ENCODE measurements at regions not wholly inside any gene's neighbourhood (a gene's known extent, or its start where the extent isn't known, plus 50 kb on each side); places are given as distances from the start of the nearest gene placed in this dataset.
"Not testable (repeated sequence)": the region's sequence is repeated elsewhere in the genome, so short reads cannot be mapped to it uniquely, and the experiment has no call there.

DNA sequence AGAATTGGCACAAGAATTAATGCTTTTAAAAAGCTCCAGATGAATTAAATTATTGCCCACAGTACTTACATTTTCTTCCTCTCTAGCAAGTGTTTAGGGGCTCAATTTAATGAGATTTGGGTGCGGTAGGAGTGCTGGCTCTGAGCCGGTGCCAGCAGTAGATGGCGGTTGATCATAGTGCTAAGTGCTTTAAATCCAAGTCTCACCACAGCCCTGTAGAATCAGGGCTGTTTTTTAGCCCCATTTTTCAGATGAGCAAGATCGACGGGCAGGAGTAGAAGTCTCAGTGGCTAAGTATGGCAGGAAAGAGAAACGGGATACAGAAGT is 136.9 kb upstream of the SALL4 start:
- no peak for DNase-seq
- in situ Hi-C loops (cut with MboI; ENCODE audit: low pct_unique_long_range_greater_than_20kb, low sequenced_read_pairs), result no loop called here

DNA sequence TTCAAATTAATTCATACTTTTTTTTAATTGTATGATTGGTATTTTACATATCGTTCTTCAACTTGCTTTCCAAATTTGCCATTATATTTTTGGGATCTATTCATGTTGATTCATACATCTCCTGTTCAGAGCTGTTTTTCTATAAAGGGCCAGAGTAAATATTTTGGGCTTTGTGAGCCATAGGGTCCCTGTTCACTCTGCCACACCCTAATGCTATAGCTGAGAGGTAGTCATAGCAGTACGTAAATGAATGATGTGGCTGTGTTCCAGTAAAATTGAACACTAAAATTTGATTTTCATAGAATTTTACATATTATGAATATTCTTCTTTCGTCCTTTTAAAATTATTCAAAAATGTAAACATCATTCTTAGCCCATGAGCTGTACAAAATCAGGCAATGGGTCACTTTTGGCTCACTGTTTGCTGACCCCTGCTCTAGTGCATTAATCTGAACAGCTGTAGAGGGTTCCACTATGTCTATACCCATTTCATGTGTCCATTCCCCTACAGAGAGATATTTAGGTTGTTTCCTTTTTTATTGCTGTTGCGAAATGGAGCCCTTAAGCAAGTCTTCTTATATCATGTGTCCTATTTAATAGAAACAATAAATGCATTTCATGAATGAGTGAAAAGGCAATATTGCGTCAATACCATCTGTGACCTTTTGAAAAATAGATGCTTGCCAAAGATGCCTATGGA is 136.4 kb upstream of the SALL4 start:
- DNase-seq, result no peak
- in situ Hi-C loops (cut with MboI; ENCODE audit: low pct_unique_long_range_greater_than_20kb, low sequenced_read_pairs), result no loop called here

DNA sequence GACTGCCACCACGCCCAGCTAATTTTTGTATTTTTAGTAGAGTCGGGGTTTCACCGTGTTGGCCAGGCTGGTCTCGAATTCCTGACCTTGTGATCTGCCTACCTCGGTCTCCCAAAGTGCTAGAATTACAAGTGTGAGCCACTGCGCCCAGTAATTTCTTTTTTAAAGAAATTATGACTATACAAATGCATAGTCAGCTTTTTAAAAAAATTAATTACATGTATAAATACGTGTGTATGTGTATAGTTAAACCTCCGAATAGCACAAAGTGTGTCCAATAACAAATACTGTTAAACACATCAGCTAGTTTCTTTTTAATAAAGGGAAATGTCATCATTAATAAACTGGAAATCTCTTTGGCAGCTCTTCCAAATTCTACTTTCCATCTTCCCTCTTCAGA is 135.5 kb upstream of the SALL4 start:
- in situ Hi-C loops (cut with MboI; ENCODE audit: low pct_unique_long_range_greater_than_20kb, low sequenced_read_pairs), result no loop called here
- DNase-seq, result no peak

DNA sequence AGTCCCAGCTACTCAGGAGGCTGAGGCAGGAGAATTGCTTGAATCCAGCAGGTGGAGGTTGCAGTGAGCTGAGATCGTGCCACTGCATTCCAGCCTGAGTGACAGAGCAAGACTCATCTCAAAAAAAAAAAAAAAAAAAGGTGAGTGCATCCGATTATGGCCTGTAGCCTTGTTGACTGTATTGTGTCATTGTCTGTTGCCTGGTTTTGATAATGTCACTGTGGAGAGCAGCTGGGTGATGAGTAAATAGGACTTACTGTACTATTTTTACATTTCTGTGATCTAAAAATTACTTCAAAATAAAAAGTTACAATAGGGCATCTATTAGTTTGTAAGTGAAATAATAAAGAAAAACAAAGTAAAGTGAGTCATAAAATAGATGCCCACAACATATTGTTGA is 134.1 kb upstream of the SALL4 start:
- in situ Hi-C loops (cut with MboI; ENCODE audit: low pct_unique_long_range_greater_than_20kb, low sequenced_read_pairs), result no loop called here
- no peak for DNase-seq

DNA sequence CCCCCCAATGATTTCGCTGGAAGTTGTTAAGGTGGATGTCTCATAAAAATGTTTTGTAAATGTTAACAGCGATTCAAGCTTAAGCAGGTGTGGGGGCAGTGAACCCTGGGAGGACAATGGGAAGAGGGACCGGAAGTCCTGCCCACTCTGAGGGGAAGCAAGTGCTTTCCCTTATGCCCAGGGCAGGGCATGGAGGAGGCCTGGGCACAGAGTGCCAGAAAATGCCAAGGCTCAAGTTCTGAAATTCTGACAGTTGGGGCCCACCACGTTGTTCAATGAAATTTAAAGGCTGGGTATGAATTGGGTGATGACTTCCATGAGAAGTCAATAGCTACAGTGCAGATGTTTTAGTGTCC is 132.7 kb upstream of the SALL4 start:
- in situ Hi-C loops (cut with MboI; ENCODE audit: low pct_unique_long_range_greater_than_20kb, low sequenced_read_pairs), result no loop called here

DNA sequence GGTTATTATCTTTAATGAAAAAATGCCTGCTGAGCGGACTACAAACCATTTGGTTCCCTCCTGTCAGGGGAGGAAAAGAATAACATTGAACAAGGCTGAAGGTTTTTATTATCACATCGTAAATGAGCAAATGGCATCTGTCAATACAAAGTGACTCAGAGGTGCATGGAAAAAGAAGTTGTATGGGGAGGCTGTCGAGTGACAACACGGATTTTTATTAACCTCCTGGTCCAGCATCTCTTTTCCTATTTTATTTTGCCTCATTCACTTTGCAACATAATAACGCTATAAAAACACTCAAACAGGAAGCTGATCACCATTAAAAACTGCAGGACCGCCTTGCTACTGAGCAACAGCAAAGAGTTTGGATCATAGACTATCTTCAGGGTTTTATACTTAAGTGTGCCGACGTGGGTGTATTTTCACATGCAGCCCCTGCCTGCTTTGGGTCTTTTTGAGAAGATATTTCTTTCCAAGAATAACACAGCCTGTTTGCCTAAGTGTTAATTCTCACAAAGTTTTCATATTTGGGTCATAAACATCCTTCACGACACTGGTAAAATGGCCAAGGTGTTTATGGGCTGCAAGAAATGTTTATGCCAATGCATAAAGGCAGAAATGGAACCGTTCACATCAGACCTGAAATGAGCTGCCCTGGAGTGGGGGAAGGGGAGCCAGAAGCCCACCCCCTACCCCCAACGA is 132.1 kb upstream of the SALL4 start:
- in situ Hi-C loops (cut with MboI; ENCODE audit: low pct_unique_long_range_greater_than_20kb, low sequenced_read_pairs), result no loop called here
- no peak for DNase-seq

More for the DNA sequence above, 132.7 kb upstream of the SALL4 start:
- DNase-seq, result no peak

DNA sequence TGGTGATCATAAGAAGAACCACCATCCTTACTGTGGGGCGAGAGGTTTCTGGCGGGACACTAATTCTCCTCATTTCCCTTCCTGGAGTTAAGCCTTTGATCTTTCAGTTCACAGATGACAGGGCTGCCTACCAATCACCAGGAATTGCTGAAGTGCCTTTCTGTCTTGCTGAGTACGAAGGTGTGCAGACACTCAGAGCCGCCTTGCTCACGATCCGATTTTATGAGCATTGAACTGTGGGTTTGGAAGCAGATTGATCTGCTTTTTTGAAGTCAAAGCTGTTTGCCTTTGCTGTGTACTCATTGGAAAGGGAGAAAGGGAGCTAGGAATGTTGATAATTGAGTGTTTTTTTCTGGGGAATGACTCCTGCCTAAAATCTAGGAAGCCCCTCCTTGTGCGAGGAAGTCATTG is 129.1 kb upstream of the SALL4 start:
- DNase-seq, result no peak
- in situ Hi-C loops (cut with MboI; ENCODE audit: low pct_unique_long_range_greater_than_20kb, low sequenced_read_pairs), result no loop called here

DNA sequence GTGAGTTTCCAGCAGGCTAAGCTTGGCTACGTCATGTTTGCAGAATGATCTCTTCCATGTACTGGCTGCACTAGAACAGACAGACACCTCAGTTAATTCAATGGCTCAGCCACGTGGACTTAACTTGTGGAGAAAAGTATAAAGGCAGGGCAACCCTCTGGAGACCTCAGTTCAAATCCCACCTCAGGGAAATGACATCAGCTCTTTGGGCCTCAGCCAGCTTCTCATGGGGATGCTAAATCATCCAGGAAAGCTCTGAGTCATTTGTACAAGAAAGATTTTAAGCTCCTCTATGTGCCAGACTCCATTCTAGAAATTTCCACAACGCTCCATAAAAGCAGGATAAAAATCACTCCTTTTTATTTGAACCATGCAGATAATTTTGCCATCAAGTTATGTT is 128.5 kb upstream of the SALL4 start:
- in situ Hi-C loops (cut with MboI; ENCODE audit: low pct_unique_long_range_greater_than_20kb, low sequenced_read_pairs), result no loop called here
- no peak for DNase-seq

DNA sequence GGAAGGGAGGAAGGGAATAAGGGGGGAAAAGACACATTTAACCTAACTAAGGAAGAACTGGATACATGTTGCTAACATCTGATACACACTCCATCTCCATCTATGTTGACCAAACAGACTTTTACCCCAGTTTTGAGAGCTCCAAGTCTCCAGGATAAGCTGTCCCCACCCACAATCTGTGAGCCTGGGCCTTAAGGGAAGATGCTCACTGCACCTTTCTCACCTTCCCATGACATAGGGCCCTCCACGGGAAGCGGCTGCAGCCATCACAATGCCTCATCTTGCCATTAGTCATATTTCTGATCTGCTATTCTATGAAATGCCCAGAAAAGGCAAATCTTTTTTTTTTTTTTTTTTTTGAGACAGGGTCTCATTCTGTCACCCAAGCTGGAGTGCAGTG is 126.6 kb upstream of the SALL4 start:
- in situ Hi-C loops (cut with MboI; ENCODE audit: low pct_unique_long_range_greater_than_20kb, low sequenced_read_pairs), result no loop called here
- no peak for DNase-seq

DNA sequence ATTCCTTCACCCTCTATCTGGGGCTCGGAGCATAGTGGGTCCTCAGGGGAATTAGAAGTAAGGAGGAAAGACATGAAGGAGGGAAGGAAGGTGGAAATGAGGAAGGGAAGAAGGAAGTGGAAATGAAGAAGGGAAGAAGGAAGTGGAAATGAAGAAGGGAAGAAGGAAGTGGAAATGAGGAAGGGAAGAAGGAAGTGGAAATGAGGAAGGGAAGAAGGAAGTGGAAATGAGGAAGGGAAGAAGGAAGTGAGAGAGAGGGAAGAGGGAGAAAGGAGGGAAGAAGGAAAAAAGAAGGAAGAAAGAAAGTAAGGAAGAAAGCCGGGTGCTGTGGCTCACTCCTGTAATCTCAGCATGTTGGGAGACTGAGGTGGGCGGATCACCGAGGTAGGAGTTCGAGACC is 125.6 kb upstream of the SALL4 start:
- in situ Hi-C loops (cut with MboI; ENCODE audit: low pct_unique_long_range_greater_than_20kb, low sequenced_read_pairs); DNase-seq: not testable (repeated sequence)

DNA sequence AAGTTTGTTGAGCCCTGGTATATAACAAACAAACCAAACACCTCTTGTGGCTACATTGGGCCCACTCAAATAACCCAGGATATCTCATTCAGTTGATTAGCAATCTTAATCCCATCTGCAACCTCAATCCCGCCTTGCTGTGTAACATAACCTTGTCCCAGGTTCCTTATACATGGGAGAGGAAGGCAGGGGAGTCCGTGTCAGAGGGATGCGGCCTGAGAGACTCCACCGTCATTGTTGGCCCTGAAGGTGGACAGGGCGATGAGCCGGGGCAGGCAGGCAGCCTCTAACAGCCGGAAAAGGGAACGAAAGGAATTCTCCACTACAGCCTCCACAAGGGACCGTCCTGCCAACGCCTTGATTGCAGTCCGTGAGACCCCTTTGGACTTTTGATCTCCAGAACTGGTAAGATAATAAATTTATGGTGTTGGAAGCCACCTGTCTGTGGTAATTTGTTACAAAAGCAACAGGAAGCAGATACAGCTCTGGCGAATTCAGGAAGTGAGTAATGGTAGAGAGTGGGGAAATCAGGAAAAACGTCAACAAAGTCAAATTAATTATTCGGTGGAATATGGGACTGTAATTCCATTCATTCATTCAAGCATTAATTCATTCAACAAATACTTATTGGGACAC is 124.5 kb upstream of the SALL4 start:
- DNase-seq, result no peak

DNA sequence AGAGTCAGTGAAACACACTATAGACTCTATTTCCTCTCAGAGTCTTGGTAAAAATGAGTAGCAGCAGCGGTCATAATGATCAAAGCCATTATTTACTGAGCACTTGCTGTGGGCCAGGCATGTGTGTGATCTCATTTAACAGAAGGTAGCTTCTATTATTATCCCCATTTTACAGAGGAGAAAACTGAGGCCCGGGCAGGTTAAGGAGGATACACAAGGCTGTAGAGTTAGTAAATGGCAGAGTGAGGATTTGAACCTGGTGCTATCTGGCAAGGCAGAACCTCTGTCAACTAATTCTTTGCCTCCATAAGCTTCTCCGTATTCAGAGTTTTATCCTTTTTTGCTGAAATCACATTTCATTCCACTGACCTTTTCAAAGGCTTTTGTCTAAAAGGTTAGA is 122.2 kb upstream of the SALL4 start:
- no peak for DNase-seq
- in situ Hi-C loops (cut with MboI; ENCODE audit: low pct_unique_long_range_greater_than_20kb, low sequenced_read_pairs), result no loop called here

More for the DNA sequence above, 124.5 kb upstream of the SALL4 start:
- in situ Hi-C loops (cut with MboI; ENCODE audit: low pct_unique_long_range_greater_than_20kb, low sequenced_read_pairs), result no loop called here

DNA sequence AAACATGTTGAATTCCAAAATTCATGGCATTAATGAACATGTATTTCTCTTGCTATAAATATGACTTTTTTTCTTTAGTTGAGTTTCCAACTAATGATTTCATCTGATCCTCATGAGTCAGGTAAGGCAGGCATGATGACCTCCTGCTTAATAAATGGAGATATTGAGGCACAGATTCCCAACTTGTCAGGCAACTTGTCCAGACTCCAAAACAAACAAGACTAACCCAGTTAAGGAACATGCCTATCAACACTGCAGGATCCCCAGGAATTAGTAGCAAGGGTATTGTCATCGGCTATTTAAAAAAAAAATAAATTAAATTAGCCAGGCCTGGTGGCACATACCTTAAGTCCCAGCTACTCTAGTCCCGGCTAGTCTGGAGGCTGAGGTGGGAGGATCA is 121.3 kb upstream of the SALL4 start:
- DNase-seq, result no peak
- in situ Hi-C loops (cut with MboI; ENCODE audit: low pct_unique_long_range_greater_than_20kb, low sequenced_read_pairs), result no loop called here

DNA sequence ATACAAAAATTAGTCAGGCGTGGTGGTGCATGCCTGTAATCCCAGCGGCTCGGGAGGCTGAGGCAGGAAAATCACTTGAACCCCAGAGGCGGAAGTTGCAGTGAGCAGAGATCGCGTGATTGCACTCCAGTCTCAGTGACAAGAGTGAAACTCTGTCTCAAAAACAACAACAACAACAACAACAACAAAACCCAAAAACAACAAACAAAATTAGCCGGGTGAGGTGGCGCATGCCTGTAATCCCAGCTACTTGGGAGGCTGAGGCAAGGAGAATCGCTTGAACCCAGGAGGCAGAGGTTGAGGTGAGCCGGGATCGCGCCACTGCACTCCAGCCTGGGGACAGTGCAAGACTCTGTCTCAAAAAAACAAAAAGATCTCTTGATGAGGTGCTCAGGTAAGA is 120.5 kb upstream of the SALL4 start:
- DNase-seq; in situ Hi-C loops (cut with MboI; ENCODE audit: low pct_unique_long_range_greater_than_20kb, low sequenced_read_pairs): not testable (repeated sequence)

DNA sequence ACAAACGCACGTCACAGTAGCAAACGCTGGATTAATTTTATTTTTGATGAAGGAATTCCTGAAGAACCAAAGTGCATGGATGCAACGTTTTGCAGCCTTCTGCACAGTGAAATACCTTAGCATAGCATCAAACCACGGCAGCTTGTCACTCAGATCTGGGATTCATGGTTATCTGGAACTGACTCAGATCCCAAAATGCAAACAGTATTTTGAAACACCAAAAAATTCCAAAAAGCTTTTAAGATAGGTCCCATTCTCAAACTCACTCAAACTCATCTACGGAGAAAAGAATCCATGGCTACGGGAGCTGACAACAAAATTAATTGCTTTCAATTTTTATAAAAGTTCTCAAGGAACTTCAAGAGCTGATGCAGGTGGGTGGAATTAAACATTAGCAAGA is 116.2 kb upstream of the SALL4 start:
- no peak for DNase-seq
- in situ Hi-C loops (cut with MboI; ENCODE audit: low pct_unique_long_range_greater_than_20kb, low sequenced_read_pairs), result no loop called here

DNA sequence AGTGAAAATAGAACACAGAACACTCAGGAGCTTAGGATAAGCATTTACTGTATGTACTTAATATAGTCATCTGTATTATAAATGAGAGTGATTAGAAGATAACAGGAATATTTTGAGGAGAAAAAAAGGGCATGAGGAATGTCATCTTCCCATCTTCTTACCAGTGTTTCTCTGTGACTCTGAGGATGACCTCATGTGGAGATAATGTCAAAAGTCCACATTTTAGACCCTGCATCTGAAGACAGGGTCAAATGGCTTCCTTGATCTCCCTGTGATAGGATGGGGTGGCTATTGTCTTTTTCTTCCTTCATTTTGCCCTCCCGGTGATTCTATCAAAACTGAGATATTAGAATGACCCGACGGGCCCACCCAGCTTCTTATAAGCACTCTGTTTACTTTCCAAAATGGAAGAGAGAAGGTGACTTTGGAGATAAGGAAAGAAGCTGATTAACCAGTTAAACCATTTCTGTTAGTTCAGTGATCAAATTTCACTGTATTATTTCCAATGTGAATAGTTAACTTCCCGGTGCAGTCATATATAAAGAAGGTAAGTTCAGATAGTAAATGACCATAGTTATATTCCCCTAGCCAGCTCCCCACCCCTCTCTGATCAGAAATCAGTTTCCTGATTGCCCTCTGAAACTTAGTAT is 115.7 kb upstream of the SALL4 start:
- in situ Hi-C loops (cut with MboI; ENCODE audit: low pct_unique_long_range_greater_than_20kb, low sequenced_read_pairs), result no loop called here

DNA sequence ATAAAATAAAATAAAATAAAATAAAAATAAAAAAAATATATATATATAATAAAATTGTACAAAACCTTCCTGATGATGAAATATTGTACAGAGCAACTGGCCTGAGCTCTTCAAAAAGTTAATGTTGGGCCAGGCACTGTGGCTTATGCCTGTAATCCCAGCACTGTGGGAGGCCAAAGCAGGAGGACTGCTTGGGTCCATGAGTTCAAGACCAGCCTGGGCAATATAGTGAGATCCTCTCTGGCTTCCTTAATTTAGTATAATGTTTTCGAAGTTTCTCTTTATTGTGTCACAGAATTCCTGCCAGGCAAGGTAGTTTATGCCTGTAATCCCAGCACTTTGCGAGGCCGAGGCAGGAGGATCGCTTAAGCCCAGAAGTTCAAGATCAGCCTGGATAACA is 113.9 kb upstream of the SALL4 start:
- in situ Hi-C loops (cut with MboI; ENCODE audit: low pct_unique_long_range_greater_than_20kb, low sequenced_read_pairs), result no loop called here
- no peak for DNase-seq

More for the DNA sequence above, 115.7 kb upstream of the SALL4 start:
- no peak for DNase-seq

DNA sequence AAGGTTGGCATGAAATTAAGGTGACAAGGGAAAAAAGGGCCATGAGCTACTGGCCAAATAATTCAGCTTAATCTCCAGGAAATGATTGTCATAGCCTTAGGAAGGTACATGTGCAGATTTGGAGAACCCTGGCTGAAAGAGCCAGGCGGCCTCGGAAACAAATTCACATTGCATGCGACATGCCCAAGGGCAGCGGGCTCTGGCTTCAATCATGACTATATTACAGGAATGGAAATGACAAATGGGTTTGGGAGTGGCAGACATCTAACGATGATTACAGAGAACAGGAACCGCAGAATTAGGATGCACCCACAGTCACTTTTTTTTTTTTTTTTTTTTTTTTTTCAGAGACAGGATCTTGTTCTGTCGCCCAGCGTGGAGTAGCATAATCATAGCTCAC is 112.4 kb upstream of the SALL4 start:
- in situ Hi-C loops (cut with MboI; ENCODE audit: low pct_unique_long_range_greater_than_20kb, low sequenced_read_pairs), result no loop called here

DNA sequence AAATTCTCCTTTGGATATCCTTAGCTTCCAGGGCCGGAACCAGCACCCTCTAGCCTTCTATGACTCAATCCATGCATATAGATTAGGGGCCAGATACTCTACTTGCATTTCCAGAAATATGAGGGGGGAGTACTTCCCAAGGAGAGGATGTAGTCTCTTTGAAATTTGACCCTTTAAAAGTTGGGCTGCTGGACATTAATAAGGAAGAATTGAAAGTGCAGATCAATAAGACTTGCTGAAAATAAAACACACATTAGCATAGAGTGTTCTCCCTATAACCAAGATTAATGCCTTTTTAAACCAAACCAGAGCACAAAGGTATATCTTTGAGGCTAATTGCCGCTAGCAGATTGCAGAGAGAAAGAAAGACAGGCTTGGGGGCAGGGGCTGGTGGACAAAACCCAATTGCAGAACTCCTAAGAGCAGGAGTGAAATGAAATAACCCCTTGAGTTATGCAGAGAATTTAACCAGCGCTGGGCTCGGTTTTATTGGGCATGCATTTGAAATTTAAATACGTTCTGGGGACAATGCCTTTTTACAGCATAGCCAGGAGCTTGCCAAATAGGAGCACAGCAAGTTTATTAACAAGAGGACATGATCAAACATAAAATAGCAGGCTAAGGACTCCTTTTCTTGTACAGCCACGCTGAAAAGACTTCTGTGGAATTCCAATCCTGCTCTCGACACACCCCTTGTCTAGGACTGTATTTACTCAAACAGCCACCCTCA is 108.2 kb upstream of the SALL4 start:
- in situ Hi-C loops (cut with MboI; ENCODE audit: low pct_unique_long_range_greater_than_20kb, low sequenced_read_pairs), result no loop called here
- no peak for DNase-seq

More for the DNA sequence above, 112.4 kb upstream of the SALL4 start:
- no peak for DNase-seq

DNA sequence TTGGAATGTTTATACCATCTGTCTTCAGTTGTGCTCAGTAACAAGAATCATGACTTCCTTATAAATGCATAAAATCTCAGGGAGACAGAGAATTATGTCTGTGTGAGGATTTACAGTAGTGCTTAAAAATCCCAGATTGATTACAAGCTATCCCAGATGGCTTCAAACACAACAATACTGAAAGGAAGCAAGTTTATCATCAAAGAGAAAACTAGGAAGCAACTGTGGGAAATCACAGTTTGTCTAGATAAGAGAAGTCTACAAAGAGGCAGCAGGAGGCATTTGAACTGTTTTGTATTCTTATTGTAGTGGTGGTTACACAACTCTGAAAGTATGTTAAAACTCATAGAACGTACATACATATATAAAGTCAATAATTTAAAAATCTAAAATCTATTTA is 104.4 kb upstream of the SALL4 start:
- DNase-seq, result no peak
- in situ Hi-C loops (cut with MboI; ENCODE audit: low pct_unique_long_range_greater_than_20kb, low sequenced_read_pairs), result no loop called here

Measured in KBM-7 (cell line).